Neural cell (in vitro differentiated cells): ENCODE measurements at regions not wholly inside any gene's neighbourhood (a gene's known extent, or its start where the extent isn't known, plus 50 kb on each side); places are given as distances from the start of the nearest gene placed in this dataset.

ENCODE experiments used
- H2AFZ ChIP-seq: fragments of 200-600, 300-800 bp; sonication (generic), shearing (Covaris generic); 2 replicates; pipeline ENCODE4 v1.6.0; 2014; ENCODE audit warnings: low read depth, mild to moderate bottlenecking, antibody characterized with exemption, low read length, moderate library complexity
- H3F3A ChIP-seq: fragments of 200-600 bp; shearing (Covaris generic); 2 replicates; pipeline ENCODE4 v1.6.1; 2016; ENCODE audit warnings: mild to moderate bottlenecking, moderate library complexity, mixed read lengths, antibody characterized with exemption, low read length; ENCODE audit not compliant: insufficient read depth, poor library complexity, severe bottlenecking
- H3K27ac ChIP-seq: fragments of 200-600, 300-800 bp; sonication (generic), shearing (Covaris generic); 2 replicates; pipeline ENCODE4 v1.5.1; 2014; ENCODE audit warnings: mild to moderate bottlenecking, low read length, moderate library complexity
- H3K27me3 ChIP-seq: fragments of 300-800, 200-600 bp; sonication (generic), shearing (Covaris generic); 2 replicates; pipeline ENCODE4 v1.6.0; 2014; ENCODE audit warnings: mild to moderate bottlenecking, low read depth, low read length, moderate library complexity; ENCODE audit not compliant: insufficient read depth
- H3K36me3 ChIP-seq: fragments of 300-800, 200-600 bp; sonication (generic), shearing (Covaris generic); 2 replicates; pipeline ENCODE4 v1.5.1; 2014; ENCODE audit warnings: mild to moderate bottlenecking, antibody characterized with exemption, low read length, moderate library complexity; ENCODE audit not compliant: insufficient read depth
- H3K4me2 ChIP-seq: fragments of 300-800, 200-600 bp; sonication (generic), shearing (Covaris generic); 2 replicates; pipeline ENCODE4 v1.6.0; 2014; ENCODE audit warnings: mild to moderate bottlenecking, low read length
- H3K4me3 ChIP-seq: fragments of 300-800, 200-600 bp; sonication (generic), shearing (Covaris generic); 2 replicates; pipeline ENCODE4 v1.5.1; 2014; ENCODE audit warnings: mild to moderate bottlenecking, low read length, moderate library complexity
- H3K79me2 ChIP-seq: fragments of 200-600 bp; shearing (Covaris generic); replicated peaks from 2 replicates; pipeline ENCODE4 v1.6.0; 2014; ENCODE audit warnings: mild to moderate bottlenecking, low read length, moderate library complexity; ENCODE audit not compliant: insufficient read depth
- H3K9ac ChIP-seq: fragments of 300-800, 200-600 bp; sonication (generic), shearing (Covaris generic); 2 replicates; pipeline ENCODE4 v1.6.1; 2016; ENCODE audit warnings: mild to moderate bottlenecking, low read length, mixed read lengths
- H3K9me2 ChIP-seq: fragments of 200-600 bp; shearing (Covaris generic); 2 replicates; pipeline ENCODE4 v1.6.1; 2016; ENCODE audit warnings: mild to moderate bottlenecking, low read length, mixed read lengths; ENCODE audit not compliant: insufficient read depth
- H3K9me3 ChIP-seq: fragments of 200-600, 300-800 bp; sonication (generic), shearing (Covaris generic); 2 replicates; pipeline ENCODE4 v1.6.1; 2016; ENCODE audit warnings: mild to moderate bottlenecking, mixed run types, low read length, moderate library complexity, mixed read lengths
- H4K20me1 ChIP-seq: fragments of 200-600 bp; shearing (Covaris generic); 2 replicates; pipeline ENCODE4 v1.6.1; 2016; ENCODE audit warnings: mild to moderate bottlenecking, mixed run types; ENCODE audit not compliant: insufficient read depth
- EP300 ChIP-seq: fragments of 450-650 bp; conservative IDR thresholded peaks from 2 replicates; pipeline ENCODE4 v1.6.1; 2014; ENCODE audit warnings: antibody characterized with exemption, mild to moderate bottlenecking, moderate library complexity; ENCODE audit not compliant: poor library complexity, severe bottlenecking
- EZH2 ChIP-seq: fragments of 200-600, 300-800 bp; shearing (Covaris generic), sonication (generic); IDR thresholded peaks from 2 replicates; pipeline ENCODE4 v1.6.1; 2014; ENCODE audit warnings: antibody characterized with exemption, low read length, borderline replicate concordance, mild to moderate bottlenecking; ENCODE audit not compliant: insufficient read depth, poor library complexity, severe bottlenecking
- MXI1 ChIP-seq: fragments of 450-650 bp; conservative IDR thresholded peaks from 2 replicates; pipeline ENCODE4 v1.6.1; 2014; ENCODE audit warnings: antibody characterized with exemption, mild to moderate bottlenecking; ENCODE audit not compliant: poor library complexity, severe bottlenecking
- POLR2AphosphoS5 ChIP-seq: IDR thresholded peaks from 2 replicates; pipeline ENCODE4 v1.6.1; 2012
- RAD21 ChIP-seq: fragments of 450-650 bp; conservative IDR thresholded peaks from 2 replicates; pipeline ENCODE4 v1.6.1; 2014; ENCODE audit warnings: antibody characterized with exemption, mild to moderate bottlenecking, moderate library complexity
- REST ChIP-seq: IDR thresholded peaks from 2 replicates; pipeline ENCODE4 v1.6.1; 2012; ENCODE audit warnings: borderline replicate concordance
- SMC3 ChIP-seq: fragments of 450-650 bp; conservative IDR thresholded peaks from 2 replicates; pipeline ENCODE4 v1.6.1; 2014; ENCODE audit warnings: antibody characterized with exemption, mild to moderate bottlenecking, moderate library complexity; ENCODE audit not compliant: poor library complexity
- TAF1 ChIP-seq: IDR thresholded peaks from 2 replicates; pipeline ENCODE4 v1.6.1; 2012; ENCODE audit warnings: low read depth
- TF ChIP-seq, protein P1 (sequence below): fragments of 450-650 bp; IDR thresholded peaks from 2 replicates; pipeline ENCODE4 v1.5.1; 2014; ENCODE audit warnings: antibody characterized with exemption, mild to moderate bottlenecking, moderate library complexity; ENCODE audit not compliant: poor library complexity, severe bottlenecking

DNA sequence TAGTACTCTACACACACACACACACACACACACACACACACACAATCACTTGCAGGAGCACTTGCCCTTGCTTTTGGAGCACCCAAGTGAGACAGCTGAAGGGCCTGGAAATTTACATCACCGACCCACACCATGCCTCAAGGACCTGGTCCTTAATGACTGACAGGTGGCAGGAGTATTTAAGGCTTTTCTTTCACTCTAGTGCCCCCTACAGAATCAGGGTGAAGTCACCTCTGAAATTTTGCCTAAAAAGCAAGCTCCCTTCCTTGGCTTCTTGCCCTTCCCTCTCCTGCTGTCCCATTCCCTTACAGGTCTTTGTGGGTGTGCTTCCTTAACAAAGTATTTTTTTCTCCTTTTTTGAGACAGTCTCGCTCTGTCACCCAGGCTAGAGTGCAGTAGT lies 353.5 kb upstream of the IRAK1BP1 start:
- no peaks in the 10 kb centered on the region for H3K27me3 ChIP-seq
- H4K20me1 ChIP-seq, result no peaks in the 10 kb centered on the region
- TF ChIP-seq TAF1, result no peak
- TF ChIP-seq, protein P1, sequence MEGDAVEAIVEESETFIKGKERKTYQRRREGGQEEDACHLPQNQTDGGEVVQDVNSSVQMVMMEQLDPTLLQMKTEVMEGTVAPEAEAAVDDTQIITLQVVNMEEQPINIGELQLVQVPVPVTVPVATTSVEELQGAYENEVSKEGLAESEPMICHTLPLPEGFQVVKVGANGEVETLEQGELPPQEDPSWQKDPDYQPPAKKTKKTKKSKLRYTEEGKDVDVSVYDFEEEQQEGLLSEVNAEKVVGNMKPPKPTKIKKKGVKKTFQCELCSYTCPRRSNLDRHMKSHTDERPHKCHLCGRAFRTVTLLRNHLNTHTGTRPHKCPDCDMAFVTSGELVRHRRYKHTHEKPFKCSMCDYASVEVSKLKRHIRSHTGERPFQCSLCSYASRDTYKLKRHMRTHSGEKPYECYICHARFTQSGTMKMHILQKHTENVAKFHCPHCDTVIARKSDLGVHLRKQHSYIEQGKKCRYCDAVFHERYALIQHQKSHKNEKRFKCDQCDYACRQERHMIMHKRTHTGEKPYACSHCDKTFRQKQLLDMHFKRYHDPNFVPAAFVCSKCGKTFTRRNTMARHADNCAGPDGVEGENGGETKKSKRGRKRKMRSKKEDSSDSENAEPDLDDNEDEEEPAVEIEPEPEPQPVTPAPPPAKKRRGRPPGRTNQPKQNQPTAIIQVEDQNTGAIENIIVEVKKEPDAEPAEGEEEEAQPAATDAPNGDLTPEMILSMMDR, result no peak
- no peak for TF ChIP-seq MXI1
- no peak for TF ChIP-seq RAD21
- no peak for TF ChIP-seq EP300
- TF ChIP-seq REST, result no peak
- H3K4me2 ChIP-seq, result no peak overlapping the region
- H3K27ac ChIP-seq, result no peak overlapping the region
- H3F3A ChIP-seq, result no peaks in the 10 kb centered on the region
- no peaks in the 10 kb centered on the region for H3K79me2 ChIP-seq
- no peaks in the 10 kb centered on the region for H3K36me3 ChIP-seq
- no peaks in the 10 kb centered on the region for H3K9me2 ChIP-seq
- H2AFZ ChIP-seq, result no peak overlapping the region
- H3K4me3 ChIP-seq, result no peak overlapping the region
- no peaks in the 10 kb centered on the region for H3K9me3 ChIP-seq
- H3K9ac ChIP-seq, result no peak overlapping the region

DNA sequence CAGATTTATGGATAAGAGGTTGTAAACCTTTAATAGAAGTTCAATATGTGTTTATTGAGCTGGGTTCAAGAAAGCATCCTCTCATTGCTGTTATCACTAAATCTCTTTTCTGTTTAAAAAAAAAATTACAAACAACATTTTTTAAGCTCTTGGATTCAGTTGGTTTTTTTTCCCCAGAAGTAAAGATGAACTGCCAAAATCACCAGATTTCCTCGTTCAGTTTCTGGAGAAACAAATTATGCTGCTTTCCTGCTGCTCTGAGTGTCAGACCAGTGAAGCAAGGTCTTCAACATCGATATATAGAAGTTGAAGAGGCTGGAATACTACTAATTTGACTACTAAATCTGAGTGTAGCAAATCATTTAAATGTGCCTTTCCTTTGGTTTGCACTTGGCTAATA lies 352.1 kb upstream of the IRAK1BP1 start:
- H4K20me1 ChIP-seq, result no peaks in the 10 kb centered on the region
- no peak overlapping the region for H3K4me3 ChIP-seq
- H3F3A ChIP-seq, result no peaks in the 10 kb centered on the region
- no peak overlapping the region for H2AFZ ChIP-seq
- H3K4me2 ChIP-seq, result no peak overlapping the region
- no peak overlapping the region for H3K27ac ChIP-seq
- H3K9me3 ChIP-seq, result no peaks in the 10 kb centered on the region
- H3K9ac ChIP-seq, result no peak overlapping the region
- TF ChIP-seq TAF1, result no peak
- no peak for TF ChIP-seq EZH2
- no peak for TF ChIP-seq SMC3
- no peak for TF ChIP-seq RAD21
- TF ChIP-seq MXI1, result no peak
- TF ChIP-seq EP300, result no peak
- no peak for TF ChIP-seq POLR2AphosphoS5
- TF ChIP-seq, protein P1, result no peak
- no peaks in the 10 kb centered on the region for H3K36me3 ChIP-seq
- H3K27me3 ChIP-seq, result no peaks in the 10 kb centered on the region
- no peaks in the 10 kb centered on the region for H3K9me2 ChIP-seq
- H3K79me2 ChIP-seq, result no peaks in the 10 kb centered on the region
